Liver (tissue), 3 donors: ENCODE measurements at regions not wholly inside any gene's neighbourhood (a gene's known extent, or its start where the extent isn't known, plus 50 kb on each side); places are given as distances from the start of the nearest gene placed in this dataset.

Experiments
- GABPA ChIP-seq, 2 donors: IDR thresholded peaks in 1 of 2; conservative IDR thresholded peaks in 1 of 2; 2 replicates each; pipeline ENCODE4 v1.6.1; 2016; ENCODE audit warnings: antibody characterized with exemption in 2 of 2, mild to moderate bottlenecking in 1 of 2, moderate library complexity in 1 of 2
- HNF4A ChIP-seq, 2 donors: conservative IDR thresholded peaks; 2 replicates each; pipeline ENCODE4 v1.6.1; 2016; ENCODE audit warnings: antibody characterized with exemption in 2 of 2, mild to moderate bottlenecking in 2 of 2
- JUND ChIP-seq, 2 donors: IDR thresholded peaks; 2 replicates each; pipeline ENCODE4 v1.6.1; 2016; ENCODE audit warnings: antibody characterized with exemption in 2 of 2
- RAD21 ChIP-seq, 2 donors: IDR thresholded peaks; 2 replicates each; pipeline ENCODE4 v1.6.1; 2016; ENCODE audit warnings: antibody characterized with exemption in 2 of 2, mild to moderate bottlenecking in 2 of 2
- RXRA ChIP-seq, 2 donors: IDR thresholded peaks; 2 replicates each; pipeline ENCODE4 v1.6.1; 2017 to 2018; ENCODE audit warnings: antibody characterized with exemption in 2 of 2, mild to moderate bottlenecking in 1 of 2
- SP1 ChIP-seq: IDR thresholded peaks from 2 replicates; pipeline ENCODE4 v1.6.1; 2018; ENCODE audit warnings: antibody characterized with exemption, mild to moderate bottlenecking
- TAF1 ChIP-seq: conservative IDR thresholded peaks from 2 replicates; pipeline ENCODE4 v1.6.1; 2016; ENCODE audit warnings: antibody characterized with exemption, mild to moderate bottlenecking
- YY1 ChIP-seq: IDR thresholded peaks from 2 replicates; pipeline ENCODE4 v1.6.1; 2016; ENCODE audit warnings: antibody characterized with exemption, mild to moderate bottlenecking
- TF ChIP-seq, protein P1 (sequence below): fragments of 150-350 bp; IDR thresholded peaks from 2 replicates; pipeline ENCODE4 v1.5.1; 2017; ENCODE audit warnings: improper control_type of control experiment, low read depth, low read length; ENCODE audit not compliant: missing input control
- TF ChIP-seq, protein P2 (sequence below): IDR thresholded peaks from 2 replicates; pipeline ENCODE4 v1.6.1; 2016; ENCODE audit warnings: antibody characterized with exemption
- TF ChIP-seq, protein P3 (sequence below): IDR thresholded peaks from 2 replicates; pipeline ENCODE4 v1.6.1; 2016; ENCODE audit warnings: antibody characterized with exemption, mild to moderate bottlenecking
- TF ChIP-seq, protein P4 (sequence below): IDR thresholded peaks from 2 replicates; pipeline ENCODE4 v1.6.1; 2016; ENCODE audit warnings: antibody characterized with exemption
- donor health status: healthy.
- donor health status: healthy.

DNA sequence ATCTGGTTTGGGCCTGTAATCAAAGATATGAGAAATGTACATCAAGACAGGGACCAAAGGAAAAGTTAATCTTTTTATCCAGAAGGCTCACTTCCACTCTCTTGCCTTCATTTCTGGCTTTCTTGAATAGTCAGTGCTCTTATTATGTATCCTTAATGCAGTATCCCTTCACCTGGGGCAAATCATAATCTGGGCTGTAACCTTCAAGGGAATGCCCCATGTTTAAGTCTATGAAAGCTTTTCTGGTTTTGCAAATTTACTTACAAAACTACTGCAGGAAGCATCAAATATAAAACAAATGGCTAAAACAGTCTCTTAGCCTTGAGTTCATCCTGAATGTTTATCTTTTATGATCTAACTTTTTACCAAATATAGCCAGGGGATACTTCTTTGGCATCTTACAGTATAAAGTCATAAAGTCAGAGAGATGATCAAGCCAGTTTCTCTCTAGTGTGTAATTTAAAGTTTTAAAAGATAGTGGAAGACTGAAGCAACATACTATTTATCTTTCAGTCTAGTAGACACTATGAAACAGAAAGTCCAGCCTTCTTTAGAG, 1214.8 kb downstream of the STIM2 start:
- TF ChIP-seq, protein P1, sequence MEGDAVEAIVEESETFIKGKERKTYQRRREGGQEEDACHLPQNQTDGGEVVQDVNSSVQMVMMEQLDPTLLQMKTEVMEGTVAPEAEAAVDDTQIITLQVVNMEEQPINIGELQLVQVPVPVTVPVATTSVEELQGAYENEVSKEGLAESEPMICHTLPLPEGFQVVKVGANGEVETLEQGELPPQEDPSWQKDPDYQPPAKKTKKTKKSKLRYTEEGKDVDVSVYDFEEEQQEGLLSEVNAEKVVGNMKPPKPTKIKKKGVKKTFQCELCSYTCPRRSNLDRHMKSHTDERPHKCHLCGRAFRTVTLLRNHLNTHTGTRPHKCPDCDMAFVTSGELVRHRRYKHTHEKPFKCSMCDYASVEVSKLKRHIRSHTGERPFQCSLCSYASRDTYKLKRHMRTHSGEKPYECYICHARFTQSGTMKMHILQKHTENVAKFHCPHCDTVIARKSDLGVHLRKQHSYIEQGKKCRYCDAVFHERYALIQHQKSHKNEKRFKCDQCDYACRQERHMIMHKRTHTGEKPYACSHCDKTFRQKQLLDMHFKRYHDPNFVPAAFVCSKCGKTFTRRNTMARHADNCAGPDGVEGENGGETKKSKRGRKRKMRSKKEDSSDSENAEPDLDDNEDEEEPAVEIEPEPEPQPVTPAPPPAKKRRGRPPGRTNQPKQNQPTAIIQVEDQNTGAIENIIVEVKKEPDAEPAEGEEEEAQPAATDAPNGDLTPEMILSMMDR: no peak
- TF ChIP-seq, protein P2, sequence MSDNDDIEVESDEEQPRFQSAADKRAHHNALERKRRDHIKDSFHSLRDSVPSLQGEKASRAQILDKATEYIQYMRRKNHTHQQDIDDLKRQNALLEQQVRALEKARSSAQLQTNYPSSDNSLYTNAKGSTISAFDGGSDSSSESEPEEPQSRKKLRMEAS: no peak
- TF ChIP-seq, protein P3, sequence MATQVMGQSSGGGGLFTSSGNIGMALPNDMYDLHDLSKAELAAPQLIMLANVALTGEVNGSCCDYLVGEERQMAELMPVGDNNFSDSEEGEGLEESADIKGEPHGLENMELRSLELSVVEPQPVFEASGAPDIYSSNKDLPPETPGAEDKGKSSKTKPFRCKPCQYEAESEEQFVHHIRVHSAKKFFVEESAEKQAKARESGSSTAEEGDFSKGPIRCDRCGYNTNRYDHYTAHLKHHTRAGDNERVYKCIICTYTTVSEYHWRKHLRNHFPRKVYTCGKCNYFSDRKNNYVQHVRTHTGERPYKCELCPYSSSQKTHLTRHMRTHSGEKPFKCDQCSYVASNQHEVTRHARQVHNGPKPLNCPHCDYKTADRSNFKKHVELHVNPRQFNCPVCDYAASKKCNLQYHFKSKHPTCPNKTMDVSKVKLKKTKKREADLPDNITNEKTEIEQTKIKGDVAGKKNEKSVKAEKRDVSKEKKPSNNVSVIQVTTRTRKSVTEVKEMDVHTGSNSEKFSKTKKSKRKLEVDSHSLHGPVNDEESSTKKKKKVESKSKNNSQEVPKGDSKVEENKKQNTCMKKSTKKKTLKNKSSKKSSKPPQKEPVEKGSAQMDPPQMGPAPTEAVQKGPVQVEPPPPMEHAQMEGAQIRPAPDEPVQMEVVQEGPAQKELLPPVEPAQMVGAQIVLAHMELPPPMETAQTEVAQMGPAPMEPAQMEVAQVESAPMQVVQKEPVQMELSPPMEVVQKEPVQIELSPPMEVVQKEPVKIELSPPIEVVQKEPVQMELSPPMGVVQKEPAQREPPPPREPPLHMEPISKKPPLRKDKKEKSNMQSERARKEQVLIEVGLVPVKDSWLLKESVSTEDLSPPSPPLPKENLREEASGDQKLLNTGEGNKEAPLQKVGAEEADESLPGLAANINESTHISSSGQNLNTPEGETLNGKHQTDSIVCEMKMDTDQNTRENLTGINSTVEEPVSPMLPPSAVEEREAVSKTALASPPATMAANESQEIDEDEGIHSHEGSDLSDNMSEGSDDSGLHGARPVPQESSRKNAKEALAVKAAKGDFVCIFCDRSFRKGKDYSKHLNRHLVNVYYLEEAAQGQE: no peak
- no peak for TF ChIP-seq YY1
- TF ChIP-seq GABPA (IDR thresholded peaks at IDR 0.05 in 1 of 2, conservative IDR thresholded peaks at IDR 0.05 in 1 of 2): no peak
- TF ChIP-seq TAF1: no peak
- TF ChIP-seq, protein P4, sequence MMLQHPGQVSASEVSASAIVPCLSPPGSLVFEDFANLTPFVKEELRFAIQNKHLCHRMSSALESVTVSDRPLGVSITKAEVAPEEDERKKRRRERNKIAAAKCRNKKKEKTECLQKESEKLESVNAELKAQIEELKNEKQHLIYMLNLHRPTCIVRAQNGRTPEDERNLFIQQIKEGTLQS: no peak
- TF ChIP-seq RAD21 (IDR thresholded peaks at IDR 0.05): no peak
- TF ChIP-seq JUND (IDR thresholded peaks at IDR 0.05): no peak
- TF ChIP-seq SP1: no peak
- TF ChIP-seq RXRA (IDR thresholded peaks at IDR 0.05): no peak
- TF ChIP-seq HNF4A (conservative IDR thresholded peaks at IDR 0.05): no peak
